Transverse colon (tissue), 4 donors: ENCODE measurements at regions not wholly inside any gene's neighbourhood (a gene's known extent, or its start where the extent isn't known, plus 50 kb on each side); places are given as distances from the start of the nearest gene placed in this dataset.

Experiments
- CTCF ChIP-seq, 5 experiments: fragments of 200-600 bp in 3 of 5; fragments of 450-650 bp in 2 of 5; sonication (generic) in 3 of 5; IDR thresholded peaks; 1 replicate in 2 of 5; 2 replicates in 3 of 5; pipeline ENCODE4 v1.5.1; 2016 to 2017; ENCODE audit warnings: antibody characterized with exemption in 5 of 5, inconsistent platforms in 3 of 5, mild to moderate bottlenecking in 2 of 5, moderate library complexity in 1 of 5
- POLR2A ChIP-seq: fragments of 450-650 bp; IDR thresholded peaks from one replicate; pipeline ENCODE4 v1.6.1; 2016; ENCODE audit warnings: antibody characterized with exemption, mild to moderate bottlenecking, moderate library complexity
- POLR2AphosphoS5 ChIP-seq, 3 donors: sonication (generic); formaldehyde crosslinking; IDR thresholded peaks; one replicate each; pipeline ENCODE4 v1.6.1; 2016; ENCODE audit warnings: antibody characterized with exemption in 3 of 3

- TF ChIP-seq CTCF (IDR thresholded peaks at IDR 0.05) (no peak), POLR2A (no peak), POLR2AphosphoS5 (IDR thresholded peaks at IDR 0.05) (peak in 1 of 3 donors; percentile 9)
These were observed 78.6 kb upstream of the NEURL1B start for GRCh38 chr5:172562443-172562842.
